HG03521 (cell line): ENCODE measurements at regions not wholly inside any gene's neighbourhood (a gene's known extent, or its start where the extent isn't known, plus 50 kb on each side); places are given as distances from the start of the nearest gene placed in this dataset.

Experiments
- ATAC-seq: cut with Tn5 transposase; IDR thresholded peaks from one replicate; pipeline ENCODE4 v1.9.1; 2021; ENCODE audit warnings: mild to moderate bottlenecking, moderate library complexity; ENCODE audit not compliant: unreplicated experiment

GRCh38 chr3:35946854-35947515, 307.7 kb downstream of the ARPP21 start:
- ATAC-seq, result no peak

- ATAC-seq, result no peak
Measured at GRCh38 chr3:35950021-35950420, 310.7 kb downstream of the ARPP21 start.

GRCh38 chr3:35954413-35954812, 315.1 kb downstream of the ARPP21 start:
- no peak for ATAC-seq

- no peak for ATAC-seq
Measured at GRCh38 chr3:35965908-35966307, 326.6 kb downstream of the ARPP21 start.

GRCh38 chr3:35966629-35967464, 327.5 kb downstream of the ARPP21 start:
- no peak for ATAC-seq

- no peak for ATAC-seq
Measured at GRCh38 chr3:35968043-35968622, 328.8 kb downstream of the ARPP21 start.

- ATAC-seq, result no peak
Measured at GRCh38 chr3:35969406-35969805, 330.1 kb downstream of the ARPP21 start.

- no peak for ATAC-seq
Measured at GRCh38 chr3:35970793-35971192, 331.5 kb downstream of the ARPP21 start.

GRCh38 chr3:35971686-35972085, 332.4 kb downstream of the ARPP21 start:
- ATAC-seq, result no peak

- ATAC-seq, result no peak
Measured at GRCh38 chr3:35974872-35975271, 335.5 kb downstream of the ARPP21 start.

- no peak for ATAC-seq
Measured at GRCh38 chr3:35986161-35986560, 346.8 kb downstream of the ARPP21 start.

- ATAC-seq, result no peak
Measured at GRCh38 chr3:35987386-35987785, 348.1 kb downstream of the ARPP21 start.

- ATAC-seq, result no peak
Measured at GRCh38 chr3:35992041-35992440, 352.7 kb downstream of the ARPP21 start.

- ATAC-seq, result no peak
Measured at GRCh38 chr3:36011791-36012190, 368.5 kb upstream of the STAC start.

GRCh38 chr3:36013425-36013824, 366.9 kb upstream of the STAC start:
- no peak for ATAC-seq

- no peak for ATAC-seq
Measured at GRCh38 chr3:36025232-36025631, 355.1 kb upstream of the STAC start.

- no peak for ATAC-seq
Measured at GRCh38 chr3:36032180-36033047, 347.9 kb upstream of the STAC start.

- ATAC-seq, result no peak
Measured at GRCh38 chr3:36058404-36059030, 321.8 kb upstream of the STAC start.

- no peak for ATAC-seq
Measured at GRCh38 chr3:36060950-36061349, 319.4 kb upstream of the STAC start.

GRCh38 chr3:36063992-36064391, 316.3 kb upstream of the STAC start:
- no peak for ATAC-seq

- ATAC-seq, result no peak
Measured at GRCh38 chr3:36065321-36065720, 315.0 kb upstream of the STAC start.
